LNCaP clone FGC (cell line): ENCODE measurements at regions not wholly inside any gene's neighbourhood (a gene's known extent, or its start where the extent isn't known, plus 50 kb on each side); places are given as distances from the start of the nearest gene placed in this dataset.

Experiments used
- DNase-seq: peaks from one replicate; pipeline ENCODE4 v3.0.0-alpha.2; 2011; ENCODE audit warnings: low read depth
- H3K4me3 ChIP-seq: 2 replicates; pipeline ENCODE4 v1.5.1; 2011; ENCODE audit warnings: mild to moderate bottlenecking, low read depth, low read length, control low read depth
- TF ChIP-seq, protein P1 (sequence below): IDR thresholded peaks from 2 replicates; pipeline ENCODE4 v1.5.1; 2012; ENCODE audit warnings: mild to moderate bottlenecking; ENCODE audit not compliant: control insufficient read depth, insufficient read depth; ENCODE audit errors: extremely low read depth

DNA sequence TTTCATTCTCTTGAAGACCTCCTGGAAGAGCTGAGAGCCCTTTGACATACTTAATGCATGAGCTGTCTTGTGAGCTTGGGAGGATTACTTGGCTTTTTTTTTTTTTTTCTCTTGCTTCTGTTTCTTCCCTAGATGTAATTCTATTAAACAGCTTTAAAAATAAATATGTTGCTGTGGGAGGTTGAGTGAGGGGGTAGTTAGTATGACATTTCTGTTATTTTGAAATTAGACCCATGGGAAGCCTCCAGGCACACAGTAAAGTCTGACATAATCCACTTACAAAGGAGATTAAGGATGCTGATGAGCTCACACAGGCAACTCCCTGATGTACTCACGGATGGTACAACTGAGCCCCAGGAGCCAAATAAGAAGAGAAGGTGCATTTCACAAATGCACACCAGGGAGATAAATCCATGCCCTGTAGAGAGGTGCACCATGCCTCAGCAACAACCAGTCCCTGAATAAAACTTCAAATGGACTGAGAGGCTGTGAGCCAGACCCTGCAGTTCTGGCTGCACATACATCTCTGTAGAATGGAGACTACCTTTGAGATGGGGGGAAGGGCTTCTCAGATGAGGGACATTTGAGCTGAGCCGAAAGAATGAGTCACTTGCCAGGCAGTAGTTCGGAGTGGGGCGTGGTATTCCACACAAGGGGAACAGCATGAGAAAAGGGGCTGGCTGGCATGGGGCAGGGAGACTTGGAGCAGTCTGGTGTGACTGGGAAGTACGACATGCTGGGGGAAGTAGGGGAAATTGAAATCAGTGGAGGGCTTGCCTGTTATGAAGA, 68.7 kb downstream of the ACTL7B start:
- no peak overlapping the region for H3K4me3 ChIP-seq
- DNase-seq, result no peak
- TF ChIP-seq, protein P1, sequence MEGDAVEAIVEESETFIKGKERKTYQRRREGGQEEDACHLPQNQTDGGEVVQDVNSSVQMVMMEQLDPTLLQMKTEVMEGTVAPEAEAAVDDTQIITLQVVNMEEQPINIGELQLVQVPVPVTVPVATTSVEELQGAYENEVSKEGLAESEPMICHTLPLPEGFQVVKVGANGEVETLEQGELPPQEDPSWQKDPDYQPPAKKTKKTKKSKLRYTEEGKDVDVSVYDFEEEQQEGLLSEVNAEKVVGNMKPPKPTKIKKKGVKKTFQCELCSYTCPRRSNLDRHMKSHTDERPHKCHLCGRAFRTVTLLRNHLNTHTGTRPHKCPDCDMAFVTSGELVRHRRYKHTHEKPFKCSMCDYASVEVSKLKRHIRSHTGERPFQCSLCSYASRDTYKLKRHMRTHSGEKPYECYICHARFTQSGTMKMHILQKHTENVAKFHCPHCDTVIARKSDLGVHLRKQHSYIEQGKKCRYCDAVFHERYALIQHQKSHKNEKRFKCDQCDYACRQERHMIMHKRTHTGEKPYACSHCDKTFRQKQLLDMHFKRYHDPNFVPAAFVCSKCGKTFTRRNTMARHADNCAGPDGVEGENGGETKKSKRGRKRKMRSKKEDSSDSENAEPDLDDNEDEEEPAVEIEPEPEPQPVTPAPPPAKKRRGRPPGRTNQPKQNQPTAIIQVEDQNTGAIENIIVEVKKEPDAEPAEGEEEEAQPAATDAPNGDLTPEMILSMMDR, result no peak

DNA sequence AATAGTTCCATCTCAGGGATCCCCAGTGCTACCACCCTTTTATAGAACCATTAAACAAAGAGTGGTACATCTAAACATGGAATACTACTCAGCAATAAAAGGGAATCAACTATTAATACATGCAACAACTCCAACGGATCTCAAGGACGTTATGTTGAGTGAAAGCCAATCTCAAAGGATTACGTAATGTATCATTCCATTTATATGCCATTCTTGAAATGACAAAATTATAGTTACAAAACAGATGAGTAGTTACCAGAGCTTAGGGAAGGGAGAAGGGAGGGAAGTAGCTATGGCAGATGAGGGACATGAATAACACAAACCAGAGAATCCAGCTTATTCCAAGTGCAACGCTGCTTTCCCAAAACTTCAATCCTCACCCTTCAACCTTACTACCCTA, 69.5 kb downstream of the ACTL7B start:
- no peak overlapping the region for H3K4me3 ChIP-seq
- TF ChIP-seq, protein P1, result no peak
- no peak for DNase-seq

DNA sequence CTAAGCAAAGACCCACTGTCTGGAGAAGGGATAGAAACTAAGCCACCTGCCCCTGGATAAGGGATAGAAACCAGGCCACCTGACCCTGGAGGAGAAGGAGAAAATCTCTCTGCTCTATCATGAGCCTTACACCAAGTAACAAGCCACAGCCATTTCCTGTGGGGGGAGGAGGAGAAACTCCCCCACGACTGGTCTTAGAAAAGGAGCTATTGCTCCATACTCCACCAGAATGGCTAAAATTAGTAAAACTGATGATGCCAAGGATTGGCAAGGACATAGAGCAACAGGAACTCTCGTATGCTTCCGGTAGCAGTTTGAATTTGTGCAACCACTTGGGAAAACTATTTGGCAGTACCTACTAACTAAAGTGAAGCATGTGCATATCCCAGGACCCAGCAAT, 70.8 kb downstream of the ACTL7B start:
- TF ChIP-seq, protein P1, result no peak
- DNase-seq, result no peak
- no peak overlapping the region for H3K4me3 ChIP-seq

DNA sequence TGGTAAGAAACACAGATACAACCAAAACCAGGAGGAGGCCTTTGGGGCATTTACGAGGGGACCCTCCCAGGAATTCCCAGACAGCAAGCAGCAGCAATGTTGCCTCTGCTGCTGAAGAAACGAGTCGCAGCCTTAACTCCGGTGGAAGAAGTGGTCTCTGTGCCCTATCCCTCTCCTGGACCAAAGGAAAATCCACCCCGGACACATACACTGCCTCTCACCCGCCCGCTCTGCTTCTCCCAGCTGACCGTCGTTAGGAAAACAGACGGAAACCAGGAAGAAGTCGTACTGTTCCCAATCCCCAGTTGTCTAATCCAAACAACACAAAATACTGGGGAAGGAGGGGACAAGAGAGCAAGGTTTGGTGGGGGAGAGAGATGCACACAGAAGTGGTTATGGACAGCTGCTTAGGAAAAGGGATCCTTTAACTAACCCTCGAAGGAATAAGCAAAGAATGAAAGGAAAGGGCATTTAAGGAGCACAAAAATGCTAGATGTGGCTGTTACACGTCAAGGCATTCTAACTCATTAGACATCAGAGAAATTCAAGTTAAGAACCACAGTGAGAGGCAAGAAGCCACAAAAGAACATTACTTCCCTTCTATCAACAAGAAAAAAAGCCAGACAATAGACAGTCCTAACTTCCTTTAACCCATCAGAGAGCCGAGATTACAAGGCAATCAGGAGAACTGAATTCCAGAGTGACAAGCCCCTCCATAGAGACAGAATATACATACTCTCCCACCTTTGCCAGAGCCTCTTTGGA, 71.9 kb downstream of the ACTL7B start:
- no peak overlapping the region for H3K4me3 ChIP-seq
- TF ChIP-seq, protein P1, result no peak
- no peak for DNase-seq

DNA sequence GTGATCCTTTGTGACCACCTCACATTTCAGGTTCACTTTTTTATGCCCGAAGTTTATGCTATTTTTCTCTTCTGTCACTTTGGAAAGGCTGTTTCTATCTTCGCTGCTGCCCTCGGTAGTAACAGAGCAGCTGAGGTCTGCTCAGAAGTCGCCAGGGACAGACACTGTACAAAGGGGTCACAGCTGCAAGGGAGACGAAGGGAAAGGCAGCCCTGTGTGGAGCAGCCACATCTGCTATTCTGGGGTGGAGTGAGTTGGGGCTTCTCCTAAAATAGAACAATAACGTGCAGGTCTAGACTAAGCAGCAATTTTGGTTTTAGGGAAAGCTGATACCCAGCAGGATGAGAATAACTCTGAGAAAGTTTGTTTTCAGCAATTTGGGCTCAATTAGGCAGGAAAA, 72.5 kb downstream of the ACTL7B start:
- H3K4me3 ChIP-seq, result no peak overlapping the region
- TF ChIP-seq, protein P1, result no peak
- DNase-seq, result no peak

DNA sequence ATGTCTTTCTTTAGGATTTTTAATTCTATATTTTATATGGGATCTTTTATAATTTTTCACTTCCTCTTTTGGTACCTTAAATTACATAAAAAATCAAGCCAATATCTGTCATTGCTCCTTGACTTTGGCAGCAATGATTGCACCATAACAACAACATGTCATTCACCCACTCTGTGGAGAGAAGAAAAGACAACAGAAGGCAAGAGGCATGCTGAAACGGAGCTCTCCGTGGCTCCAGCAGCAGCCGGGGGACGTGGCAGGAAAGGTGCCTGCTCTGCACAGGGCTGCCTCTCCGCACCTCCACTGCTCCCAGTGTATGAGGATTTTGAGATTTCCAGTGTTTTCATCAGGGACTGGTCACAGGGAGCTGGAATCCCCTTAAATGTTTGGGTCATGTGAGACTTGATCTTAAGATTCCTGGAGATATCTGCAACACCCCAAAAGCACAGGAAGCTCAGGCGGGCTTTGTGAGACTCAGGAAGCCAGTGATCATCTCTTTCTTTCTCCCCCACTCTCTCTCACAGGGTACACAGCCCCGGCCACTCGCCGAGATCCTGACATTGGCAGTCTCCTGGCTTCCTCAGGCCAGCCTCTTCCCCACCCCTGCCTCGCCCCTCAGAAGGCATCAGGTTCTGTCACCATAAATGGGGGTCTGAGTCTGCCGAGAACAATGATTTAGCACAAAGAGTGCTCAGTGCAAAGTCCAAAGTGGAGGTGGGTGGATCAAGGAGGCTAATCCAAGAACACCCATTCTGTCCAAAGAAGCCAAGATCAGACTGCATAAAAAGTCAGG, 74.6 kb downstream of the ACTL7B start:
- DNase-seq, result no peak
- H3K4me3 ChIP-seq, result no peak overlapping the region
- TF ChIP-seq, protein P1, result no peak
